Peyer's patch (tissue), 4 donors: ENCODE measurements at regions not wholly inside any gene's neighbourhood (a gene's known extent, or its start where the extent isn't known, plus 50 kb on each side); places are given as distances from the start of the nearest gene placed in this dataset.

Experiments used
- CTCF ChIP-seq, 6 experiments: fragments of 450-650 bp in 4 of 6; fragments of 200-600 bp in 2 of 6; sonication (generic) in 1 of 6; IDR thresholded peaks; one replicate each; pipeline ENCODE4 v1.5.1; 2017 to 2019; ENCODE audit warnings: antibody characterized with exemption in 6 of 6, mild to moderate bottlenecking in 3 of 6, moderate library complexity in 1 of 6
- POLR2A ChIP-seq, 2 donors: fragments of 450-650 bp; IDR thresholded peaks; one replicate each; pipeline ENCODE4 v1.5.1; 2017; ENCODE audit warnings: antibody characterized with exemption in 2 of 2, mild to moderate bottlenecking in 2 of 2, moderate library complexity in 2 of 2

- TF ChIP-seq CTCF (IDR thresholded peaks at IDR 0.05) = no peak
- TF ChIP-seq POLR2A (IDR thresholded peaks at IDR 0.05) = no peak
Observed at GRCh38 chr6:4575714-4576113, 200.5 kb upstream of the CDYL start.
